Hematopoietic multipotent progenitor cell treated with erythropoietin and hydrocortisone succinate and interleukin-3 and kit ligand, for 6 days (in vitro differentiated cells): ENCODE measurements at regions not wholly inside any gene's neighbourhood (a gene's known extent, or its start where the extent isn't known, plus 50 kb on each side); places are given as distances from the start of the nearest gene placed in this dataset.

ENCODE experiments used
- DNase-seq: peaks from one replicate; pipeline ENCODE4 v3.0.0-alpha.2; 2015

DNA sequence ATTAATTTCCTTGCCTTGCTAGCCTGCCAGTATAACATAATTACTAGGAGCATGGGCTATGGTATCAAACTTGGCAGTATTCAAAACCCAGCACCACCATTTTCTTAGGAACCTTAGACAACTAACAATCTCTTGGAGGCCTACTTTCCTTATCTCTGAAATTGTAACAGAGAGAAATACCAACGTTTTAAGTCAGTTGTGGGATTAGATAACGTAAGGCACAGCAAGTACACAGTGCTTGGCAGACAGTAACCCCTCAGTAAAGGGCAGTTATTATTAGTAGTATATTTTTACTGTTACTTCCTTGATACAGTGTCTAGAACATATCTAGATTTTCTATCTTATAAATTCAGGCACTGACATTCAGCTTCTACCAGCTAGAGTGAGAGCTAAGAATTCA, 309.6 kb downstream of the ACTL7B start:
- peak; percentile 60 for DNase-seq

DNA sequence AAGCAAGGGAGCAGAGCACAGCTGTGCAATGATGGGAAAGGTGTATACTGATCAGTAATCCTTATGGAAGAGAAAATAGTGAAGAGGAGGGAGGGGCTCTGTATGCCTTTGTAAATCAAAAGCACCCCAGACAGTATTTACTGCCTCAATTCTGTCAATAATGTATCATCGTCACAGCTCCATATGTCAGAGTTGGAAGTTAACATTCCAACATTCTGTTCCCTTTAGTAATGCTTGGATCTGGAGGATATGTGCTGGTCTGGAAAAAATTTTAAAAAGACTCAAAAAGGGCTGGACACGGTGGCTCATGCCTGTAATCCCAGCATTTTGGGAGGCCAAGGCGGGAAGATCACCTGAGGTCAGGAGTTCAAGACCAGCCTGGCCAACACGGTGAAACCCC, 310.4 kb downstream of the ACTL7B start:
- no peak for DNase-seq

DNA sequence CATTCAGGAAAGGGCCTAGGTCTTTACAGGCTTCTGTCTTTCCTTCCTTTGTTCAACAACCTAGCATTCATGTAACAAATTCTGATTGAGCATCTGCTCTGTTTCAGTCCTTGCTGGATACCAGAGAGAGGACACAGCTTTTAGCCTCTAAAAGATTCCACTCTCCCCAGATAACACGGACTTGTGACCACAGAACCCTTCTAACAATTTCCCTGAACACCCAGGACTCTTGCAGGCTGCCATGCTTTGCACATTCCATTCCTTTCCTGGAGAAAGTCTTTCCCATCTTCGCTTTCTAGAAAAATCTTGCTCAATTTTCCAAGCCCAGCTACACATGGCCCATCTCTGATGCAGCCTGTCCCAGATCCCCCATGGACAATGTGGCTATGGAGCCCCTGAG, 310.9 kb downstream of the ACTL7B start:
- DNase-seq, result no peak

- DNase-seq, result no peak
Measured at GRCh38 chr9:108543251-108543778, 312.5 kb downstream of the ACTL7B start.

DNA sequence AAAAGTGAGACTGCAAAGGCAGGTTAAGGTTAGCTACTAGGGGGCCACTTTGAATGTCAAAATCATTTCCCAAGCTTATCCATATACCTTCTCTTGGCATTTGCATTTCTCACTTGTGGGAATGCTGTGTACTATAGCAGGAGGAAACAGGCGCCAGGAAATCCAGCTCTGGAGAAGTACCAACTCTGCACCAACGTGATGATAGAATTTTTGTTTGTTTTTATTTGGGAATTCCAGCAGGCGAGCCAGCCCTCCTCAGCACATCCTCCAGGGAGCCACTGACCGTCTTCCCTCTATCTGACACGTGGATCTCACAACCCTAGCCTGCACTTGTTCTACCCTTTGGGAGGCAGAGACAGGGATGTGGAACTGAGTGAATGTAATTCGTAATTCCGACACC, 318.0 kb downstream of the ACTL7B start:
- DNase-seq, result no peak

DNA sequence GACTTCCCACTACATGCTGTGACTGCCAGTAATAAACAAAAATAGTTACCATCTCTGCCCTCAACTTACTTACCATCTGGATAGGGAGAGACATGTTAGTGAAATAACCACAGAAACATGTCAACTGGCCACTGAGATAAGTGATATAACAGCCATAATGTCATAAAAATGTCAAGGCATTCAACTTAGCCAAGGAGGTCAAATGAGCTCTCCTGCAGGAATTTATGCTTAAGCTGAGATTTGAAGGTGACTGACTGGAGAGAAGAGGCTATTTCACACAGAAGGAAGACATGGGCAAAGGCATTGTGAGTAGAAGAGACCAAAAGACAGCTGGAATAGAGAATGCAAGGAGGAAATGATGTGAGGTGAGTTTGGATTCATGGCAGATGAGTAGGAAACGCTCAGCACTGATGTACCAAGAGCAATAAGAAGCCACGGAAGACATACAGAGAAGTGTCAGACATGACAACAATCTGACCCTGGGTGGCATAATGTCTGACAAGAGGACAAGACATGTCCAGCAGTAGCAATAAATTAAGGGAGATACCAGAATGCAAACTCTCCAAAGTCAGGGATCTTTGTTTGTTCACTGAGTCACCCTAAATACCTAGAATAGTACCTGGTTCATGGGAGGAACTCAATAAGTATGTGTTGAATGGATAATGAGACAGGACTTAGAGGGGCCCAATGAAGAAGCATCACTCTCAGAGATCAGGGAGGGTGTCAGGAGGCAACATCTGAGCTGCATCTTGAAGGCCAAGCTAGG, 318.8 kb downstream of the ACTL7B start:
- DNase-seq, result no peak

DNA sequence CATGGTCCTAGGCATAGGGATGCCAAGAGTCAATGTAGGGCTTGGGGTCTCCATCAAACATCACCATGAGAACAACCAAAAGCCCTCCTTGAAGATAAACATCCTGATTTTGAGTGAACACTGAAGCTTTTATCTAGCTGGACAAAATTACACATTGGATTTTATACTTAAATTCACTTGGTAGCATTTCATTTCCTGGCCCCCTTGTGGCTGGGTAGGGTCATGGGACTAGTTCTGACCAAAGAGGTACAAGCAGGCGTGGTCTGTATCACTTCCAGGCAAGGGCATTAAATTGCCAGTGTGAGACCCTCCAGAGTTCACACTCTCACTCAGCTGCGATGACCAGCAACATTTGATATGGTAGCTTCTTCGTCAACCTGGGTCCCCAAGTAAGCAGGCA, 320.3 kb downstream of the ACTL7B start:
- DNase-seq, result peak; percentile 38

GRCh38 chr9:108534741-108535140, 321.0 kb downstream of the ACTL7B start:
- DNase-seq, result no peak

- no peak for DNase-seq
Measured at GRCh38 chr9:108530141-108530540, 325.6 kb downstream of the ACTL7B start.

GRCh38 chr9:108528231-108528630, 327.6 kb downstream of the ACTL7B start:
- DNase-seq, result no peak

- no peak for DNase-seq
Measured at GRCh38 chr9:108526518-108526917, 329.3 kb downstream of the ACTL7B start.

GRCh38 chr9:108525186-108525585, 330.6 kb downstream of the ACTL7B start:
- DNase-seq, result no peak

DNA sequence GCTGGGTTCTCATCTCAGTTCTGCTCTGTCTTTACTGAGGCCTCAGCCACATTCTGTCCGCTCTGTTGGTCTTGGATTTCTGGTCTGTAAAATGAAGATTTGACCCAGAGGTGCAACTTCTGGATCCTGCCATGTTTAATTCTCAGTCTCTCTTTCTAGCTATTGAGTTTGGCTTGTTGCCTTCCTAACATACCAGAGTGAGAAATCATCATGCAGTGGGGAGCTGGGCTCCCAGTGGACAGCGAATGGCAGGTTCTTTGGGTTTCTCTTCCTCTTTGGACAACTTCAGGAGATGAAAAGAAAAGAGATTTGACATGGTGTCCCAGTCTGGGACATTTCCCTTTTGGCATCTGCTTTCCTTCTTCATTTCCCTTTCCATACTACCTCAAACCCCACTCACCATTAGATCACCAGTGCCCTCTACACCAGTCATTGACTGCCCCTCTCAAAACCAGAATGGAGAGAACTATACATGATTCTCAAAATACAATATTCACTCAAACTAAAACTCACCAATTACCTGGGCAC, 334.7 kb downstream of the ACTL7B start:
- DNase-seq, result no peak

DNA sequence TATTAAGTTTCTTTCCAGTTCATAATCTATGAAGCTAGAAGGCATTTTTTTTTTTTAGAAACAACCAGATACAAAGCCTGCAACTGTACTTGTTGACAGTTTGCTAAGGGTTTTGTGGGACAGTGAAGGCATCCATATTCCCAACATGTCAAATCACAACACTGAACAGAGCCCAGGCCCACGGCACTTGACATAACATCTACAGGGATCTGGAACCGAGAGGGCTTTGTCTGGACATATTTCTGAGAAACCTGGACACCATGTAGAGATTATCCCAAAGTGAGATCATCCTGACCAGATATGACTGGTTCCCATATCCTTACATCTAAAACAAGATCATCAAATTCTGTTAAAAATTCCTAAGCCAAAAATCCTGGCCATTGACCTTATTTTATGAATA, 336.3 kb downstream of the ACTL7B start:
- DNase-seq, result no peak

- DNase-seq, result no peak
Measured at GRCh38 chr9:108517651-108518365, 338.0 kb downstream of the ACTL7B start.

GRCh38 chr9:108516391-108516790, 339.4 kb downstream of the ACTL7B start:
- no peak for DNase-seq

- no peak for DNase-seq
Measured at GRCh38 chr9:108515856-108516255, 339.9 kb downstream of the ACTL7B start.

GRCh38 chr9:108512426-108513173, 343.2 kb downstream of the ACTL7B start:
- no peak for DNase-seq

DNA sequence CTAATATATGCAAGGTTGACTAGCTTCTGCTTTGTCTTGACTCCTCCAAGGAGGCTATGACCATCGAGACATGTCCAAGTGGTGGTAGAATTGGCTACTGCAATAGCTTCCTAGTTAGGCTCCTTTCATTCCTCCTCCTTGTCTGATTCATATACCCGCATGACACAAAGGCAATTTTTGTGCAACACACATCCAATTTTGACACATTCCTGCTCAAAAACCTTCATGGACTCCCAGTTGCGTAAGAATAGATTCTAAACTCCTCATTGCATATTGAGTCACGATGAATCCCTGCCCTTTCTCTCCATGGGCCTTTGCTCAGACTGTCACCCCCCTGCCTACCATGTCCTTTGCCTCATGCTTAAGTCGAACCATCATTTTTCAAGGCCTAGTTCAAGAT, 344.5 kb downstream of the ACTL7B start:
- no peak for DNase-seq

DNA sequence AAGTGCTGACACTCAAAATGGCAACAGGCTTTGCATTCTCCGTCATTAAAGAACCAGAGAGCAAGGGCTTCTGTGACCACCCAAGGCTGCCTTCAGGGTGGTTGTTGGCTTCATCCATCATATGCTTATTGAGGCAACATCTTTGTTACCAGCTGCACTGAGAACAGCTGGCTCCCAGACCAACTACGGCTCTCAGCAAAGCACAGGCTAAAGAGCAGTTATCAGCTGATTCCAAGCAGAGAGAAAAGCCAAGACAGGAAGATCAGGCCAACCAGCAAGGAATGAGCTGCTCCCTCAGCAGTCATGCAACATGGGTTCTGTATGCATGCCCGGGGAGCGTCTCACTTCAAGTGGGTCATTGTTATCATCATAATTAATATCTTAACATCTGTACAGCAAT, 358.9 kb downstream of the ACTL7B start:
- DNase-seq, result no peak

DNA sequence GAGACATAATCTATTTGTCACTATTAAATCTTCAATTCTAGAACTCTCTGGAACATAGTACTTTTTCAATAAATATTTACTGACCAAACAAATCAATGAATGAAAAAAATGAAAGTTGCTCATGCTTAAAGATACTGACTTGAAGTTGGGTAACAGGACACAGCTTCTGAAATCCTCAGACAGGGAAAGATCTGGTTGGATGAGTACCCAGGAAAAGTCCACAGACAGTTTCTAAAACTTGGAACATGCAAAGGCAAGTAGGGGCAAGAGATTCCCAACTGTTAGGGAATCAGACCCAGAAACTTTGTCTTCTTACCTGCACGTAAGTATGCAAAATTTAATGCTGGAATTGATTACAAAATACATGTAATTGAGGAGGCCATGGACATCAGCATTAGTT, 366.2 kb downstream of the ACTL7B start:
- no peak for DNase-seq

- no peak for DNase-seq
Measured at GRCh38 chr9:108486831-108487230, 369.0 kb downstream of the ACTL7B start.

- DNase-seq, result no peak
Measured at GRCh38 chr9:108484468-108484867, 371.3 kb downstream of the ACTL7B start.
